ENCODE measurements at regions not wholly inside any gene's neighbourhood (a gene's known extent, or its start where the extent isn't known, plus 50 kb on each side); places are given as distances from the start of the nearest gene placed in this dataset.
"Not testable (repeated sequence)": the region's sequence is repeated elsewhere in the genome, so short reads cannot be mapped to it uniquely, and the experiment has no call there.

- intact Hi-C loops (cut with micrococcal nuclease): no loop called here
These were observed 64.1 kb upstream of the MMS22L start for GRCh38 chr6:97347111-97347510.

GRCh38 chr6:97361286-97361685, 78.3 kb upstream of the MMS22L start:
- intact Hi-C loops (cut with micrococcal nuclease): no loop called here

GRCh38 chr6:97364327-97364726, 81.3 kb upstream of the MMS22L start:
- intact Hi-C loops (cut with micrococcal nuclease): no loop called here

GRCh38 chr6:97382071-97382470, 99.1 kb upstream of the MMS22L start:
- intact Hi-C loops (cut with micrococcal nuclease): not testable (repeated sequence)

GRCh38 chr6:97392735-97393134, 109.7 kb upstream of the MMS22L start:
- intact Hi-C loops (cut with micrococcal nuclease): loop anchor here (5.0 kb wide), 1 partner anchor 765 kb away; no protein-coding TSS in a partner anchor

- intact Hi-C loops (cut with micrococcal nuclease): loop anchor here (1.0 to 5.0 kb wide), 3 partner anchors 208 to 767 kb away; no protein-coding TSS in a partner anchor
These were observed 111.2 kb upstream of the MMS22L start for GRCh38 chr6:97394160-97394748.

- intact Hi-C loops (cut with micrococcal nuclease): no loop called here
These were observed 113.9 kb upstream of the MMS22L start for GRCh38 chr6:97396880-97397279.

GRCh38 chr6:97399208-97399607, 116.2 kb upstream of the MMS22L start:
- intact Hi-C loops (cut with micrococcal nuclease): no loop called here

GRCh38 chr6:97401533-97401932, 118.5 kb upstream of the MMS22L start:
- intact Hi-C loops (cut with micrococcal nuclease): no loop called here

GRCh38 chr6:97405818-97406409, 122.9 kb upstream of the MMS22L start:
- intact Hi-C loops (cut with micrococcal nuclease): no loop called here

GRCh38 chr6:97406633-97407032, 123.6 kb upstream of the MMS22L start:
- intact Hi-C loops (cut with micrococcal nuclease): no loop called here

GRCh38 chr6:97411610-97412009, 128.6 kb upstream of the MMS22L start:
- intact Hi-C loops (cut with micrococcal nuclease): no loop called here

GRCh38 chr6:97412511-97412910, 129.5 kb upstream of the MMS22L start:
- intact Hi-C loops (cut with micrococcal nuclease): no loop called here

- intact Hi-C loops (cut with micrococcal nuclease): no loop called here
These were observed 139.2 kb upstream of the MMS22L start for GRCh38 chr6:97422171-97422570.

GRCh38 chr6:97423190-97423589, 140.2 kb upstream of the MMS22L start:
- intact Hi-C loops (cut with micrococcal nuclease): no loop called here

GRCh38 chr6:97427648-97428047, 144.6 kb upstream of the MMS22L start:
- intact Hi-C loops (cut with micrococcal nuclease): no loop called here

GRCh38 chr6:97437087-97437486, 154.1 kb upstream of the MMS22L start:
- intact Hi-C loops (cut with micrococcal nuclease): no loop called here

- intact Hi-C loops (cut with micrococcal nuclease): no loop called here
These were observed 155.1 kb upstream of the MMS22L start for GRCh38 chr6:97438011-97438671.

- intact Hi-C loops (cut with micrococcal nuclease): no loop called here
These were observed 157.7 kb upstream of the MMS22L start for GRCh38 chr6:97440590-97441176.

- intact Hi-C loops (cut with micrococcal nuclease): no loop called here
These were observed 160.5 kb upstream of the MMS22L start for GRCh38 chr6:97443408-97444080.

- intact Hi-C loops (cut with micrococcal nuclease): no loop called here
These were observed 162.4 kb upstream of the MMS22L start for GRCh38 chr6:97445407-97445806.

- intact Hi-C loops (cut with micrococcal nuclease): no loop called here
These were observed 166.5 kb upstream of the MMS22L start for GRCh38 chr6:97449444-97449966.

All from T-helper 2 cell treated with Interferon-gamma antibody and Interleukin-4, amounts not matched to agents 100 ng/mL and 5 ng/mL, for 36 hours (primary cell).